K562 (cell line): ENCODE measurements at regions not wholly inside any gene's neighbourhood (a gene's known extent, or its start where the extent isn't known, plus 50 kb on each side); places are given as distances from the start of the nearest gene placed in this dataset.

Source experiments
- FOXK2 ChIP-seq, 2 experiments: fragments of 450-650 bp; IDR thresholded peaks in 1 of 2; conservative IDR thresholded peaks in 1 of 2; 2 replicates each; pipeline ENCODE4 v1.6.1; 2016; ENCODE audit warnings: low read depth in 2 of 2, mild to moderate bottlenecking in 1 of 2
- GATAD2B ChIP-seq: fragments of 450-650 bp; IDR thresholded peaks from 2 replicates; pipeline ENCODE4 v1.6.1; 2017; ENCODE audit warnings: mild to moderate bottlenecking, borderline replicate concordance
- PHF8 ChIP-seq: fragments of 200-600 bp; sonication (generic); IDR thresholded peaks from 2 replicates; pipeline ENCODE4 v1.6.1; 2012; ENCODE audit warnings: mixed run types, mild to moderate bottlenecking, inconsistent platforms, low read length, moderate library complexity, borderline replicate concordance
- SPI1 ChIP-seq: IDR thresholded peaks from 2 replicates; pipeline ENCODE4 v1.6.1; 2011; ENCODE audit warnings: low read depth, low read length, control low read depth, borderline replicate concordance
- SREBF1 ChIP-seq: fragments of 150-350 bp; IDR thresholded peaks from 2 replicates; pipeline ENCODE4 v1.6.1; 2014; ENCODE audit warnings: antibody characterized with exemption, low read depth, low read length, borderline replicate concordance
- TEAD2 ChIP-seq: fragments of 450-650 bp; IDR thresholded peaks from 2 replicates; pipeline ENCODE4 v1.6.1; 2016; ENCODE audit warnings: missing genetic modification characterization, control low read depth, missing compliant biosample characterization
- WHSC1 ChIP-seq: IDR thresholded peaks from one replicate; pipeline ENCODE4 v1.6.1; 2012; ENCODE audit warnings: low read length, control low read depth, inconsistent platforms
- ZNF174 ChIP-seq: fragments of 250-450 bp; sonication (Bioruptor Pico); IDR thresholded peaks from 2 replicates; pipeline ENCODE4 v1.4.0; 2020; ENCODE audit warnings: mild to moderate bottlenecking
- TF ChIP-seq, protein P1 (sequence below), 3 experiments: IDR thresholded peaks in 2 of 3; conservative IDR thresholded peaks in 1 of 3; 2 replicates each; pipeline ENCODE4 v1.5.1; 2011 to 2012; ENCODE audit warnings: low read length in 3 of 3, mild to moderate bottlenecking in 3 of 3, control low read depth in 2 of 3, improper control_type of control experiment in 1 of 3, inconsistent platforms in 1 of 3, low read depth in 1 of 3, mixed read lengths in 1 of 3, moderate library complexity in 1 of 3; ENCODE audit not compliant: insufficient read depth in 2 of 3

DNA sequence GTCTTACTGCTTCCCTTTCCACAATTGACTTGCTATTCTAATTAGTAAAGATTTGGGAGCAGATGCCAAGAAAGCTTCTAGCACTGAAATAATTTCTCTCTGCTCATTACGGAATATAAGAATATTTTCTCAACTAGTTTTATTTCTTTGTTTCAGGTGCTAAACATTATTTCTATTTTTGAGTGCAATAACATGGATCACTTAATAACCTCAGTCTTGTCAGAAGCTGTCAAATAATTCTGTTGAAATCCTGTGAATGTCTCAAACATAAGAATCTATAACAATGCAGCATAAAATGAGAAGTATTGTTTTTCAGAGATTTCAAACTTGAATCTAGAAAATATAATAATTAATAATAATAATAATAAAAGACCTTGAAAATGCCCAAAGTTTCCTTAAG lies 1221.0 kb downstream of the DSC3 start:
- no peak for TF ChIP-seq WHSC1
- TF ChIP-seq, protein P1, sequence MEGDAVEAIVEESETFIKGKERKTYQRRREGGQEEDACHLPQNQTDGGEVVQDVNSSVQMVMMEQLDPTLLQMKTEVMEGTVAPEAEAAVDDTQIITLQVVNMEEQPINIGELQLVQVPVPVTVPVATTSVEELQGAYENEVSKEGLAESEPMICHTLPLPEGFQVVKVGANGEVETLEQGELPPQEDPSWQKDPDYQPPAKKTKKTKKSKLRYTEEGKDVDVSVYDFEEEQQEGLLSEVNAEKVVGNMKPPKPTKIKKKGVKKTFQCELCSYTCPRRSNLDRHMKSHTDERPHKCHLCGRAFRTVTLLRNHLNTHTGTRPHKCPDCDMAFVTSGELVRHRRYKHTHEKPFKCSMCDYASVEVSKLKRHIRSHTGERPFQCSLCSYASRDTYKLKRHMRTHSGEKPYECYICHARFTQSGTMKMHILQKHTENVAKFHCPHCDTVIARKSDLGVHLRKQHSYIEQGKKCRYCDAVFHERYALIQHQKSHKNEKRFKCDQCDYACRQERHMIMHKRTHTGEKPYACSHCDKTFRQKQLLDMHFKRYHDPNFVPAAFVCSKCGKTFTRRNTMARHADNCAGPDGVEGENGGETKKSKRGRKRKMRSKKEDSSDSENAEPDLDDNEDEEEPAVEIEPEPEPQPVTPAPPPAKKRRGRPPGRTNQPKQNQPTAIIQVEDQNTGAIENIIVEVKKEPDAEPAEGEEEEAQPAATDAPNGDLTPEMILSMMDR (IDR thresholded peaks at IDR 0.05 in 2 of 3, conservative IDR thresholded peaks at IDR 0.05 in 1 of 3; ENCODE audit: insufficient read depth in 2 of 3, low read depth in 1 of 3, low read length in 3 of 3): no peak
- no peak for TF ChIP-seq TEAD2
- no peak for TF ChIP-seq SPI1
- TF ChIP-seq FOXK2 (conservative IDR thresholded peaks at IDR 0.05 in 1 of 2, IDR thresholded peaks at IDR 0.05 in 1 of 2; ENCODE audit: low read depth in 2 of 2): no peak
- no peak for TF ChIP-seq ZNF174 (CRISPR knock-in tag)
- TF ChIP-seq SREBF1: no peak
- TF ChIP-seq GATAD2B: no peak
- TF ChIP-seq PHF8: no peak
